Heart left ventricle (tissue), 13 donors: ENCODE measurements at regions not wholly inside any gene's neighbourhood (a gene's known extent, or its start where the extent isn't known, plus 50 kb on each side); places are given as distances from the start of the nearest gene placed in this dataset.

ENCODE experiments used
- POLR2A ChIP-seq, 2 donors: fragments of 450-650 bp; IDR thresholded peaks; one replicate each; pipeline ENCODE4 v1.6.1; 2017; ENCODE audit warnings: antibody characterized with exemption in 2 of 2, mild to moderate bottlenecking in 2 of 2, moderate library complexity in 2 of 2
- TF ChIP-seq, protein P1 (sequence below), 12 donors: fragments of 200-600 bp; sonication (generic) in 4 of 12; IDR thresholded peaks; one replicate each; pipeline versions ENCODE4 v1.5.0 to v1.8.0; 2018 to 2022; ENCODE audit warnings: antibody characterized with exemption in 12 of 12, mild to moderate bottlenecking in 5 of 12
- donor health status: ischemic (EF 13 %, LVEDD 7.1; RV severe dilation, severe dysfunction).
- donor health status: DM: no; HTN: yes; CAD: no.
- donor health status: DM: no; HTN: no; CAD: no.
- donor health status: ischemic (EF 25% LVEDD 6.9; RV normal size, moderate dysfunction).
- donor health status: ischemic (EF 25% LVEDD 5.7; RV mildly dilated, moderate dysfunction).
- donor health status: ischemic (EF 35%, LVEDD 5.7; RV mildly dilated, moderate dysfunction).
- donor health status: nonischemic (EF 11% LVEDD 7.7; RV severe dilation, severe dysfunction).
- donor health status: DM: yes; HTN: yes; CAD: no.
- donor health status: PGD.
- donor health status: ischemic (EF 29% LVEDD 5.4; RV normal size, mild dysfunction).
- donor health status: nonischemic (EF 23%, LVEDD 6.1; RV moderate dilation, normal function).

DNA sequence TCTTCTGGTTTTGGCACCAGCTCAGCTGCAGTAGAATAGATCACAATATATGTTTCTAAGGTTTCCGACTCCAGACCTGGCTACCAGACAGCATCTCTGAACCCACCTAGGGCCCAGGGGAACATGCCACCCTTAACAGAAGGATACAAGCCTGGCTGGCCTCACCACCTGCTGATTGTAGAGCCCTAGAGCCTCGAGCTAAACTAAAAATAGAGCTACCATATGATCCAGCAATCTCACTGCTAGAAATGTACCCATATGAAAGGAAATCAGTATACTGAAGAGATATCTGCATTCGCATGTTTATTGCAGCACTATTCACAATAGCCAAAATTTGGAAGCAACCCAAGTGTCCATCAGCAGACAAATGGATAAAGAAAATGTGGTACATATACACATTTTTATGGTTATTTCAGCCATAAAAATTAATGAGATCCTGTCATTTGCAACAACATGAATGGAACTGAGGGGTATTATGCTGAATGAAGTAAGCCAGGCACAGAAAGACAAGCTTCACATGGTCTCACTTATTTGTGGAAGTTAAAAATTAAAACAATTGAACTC lies 242.4 kb upstream of the SLC39A10 start:
- TF ChIP-seq, protein P1, sequence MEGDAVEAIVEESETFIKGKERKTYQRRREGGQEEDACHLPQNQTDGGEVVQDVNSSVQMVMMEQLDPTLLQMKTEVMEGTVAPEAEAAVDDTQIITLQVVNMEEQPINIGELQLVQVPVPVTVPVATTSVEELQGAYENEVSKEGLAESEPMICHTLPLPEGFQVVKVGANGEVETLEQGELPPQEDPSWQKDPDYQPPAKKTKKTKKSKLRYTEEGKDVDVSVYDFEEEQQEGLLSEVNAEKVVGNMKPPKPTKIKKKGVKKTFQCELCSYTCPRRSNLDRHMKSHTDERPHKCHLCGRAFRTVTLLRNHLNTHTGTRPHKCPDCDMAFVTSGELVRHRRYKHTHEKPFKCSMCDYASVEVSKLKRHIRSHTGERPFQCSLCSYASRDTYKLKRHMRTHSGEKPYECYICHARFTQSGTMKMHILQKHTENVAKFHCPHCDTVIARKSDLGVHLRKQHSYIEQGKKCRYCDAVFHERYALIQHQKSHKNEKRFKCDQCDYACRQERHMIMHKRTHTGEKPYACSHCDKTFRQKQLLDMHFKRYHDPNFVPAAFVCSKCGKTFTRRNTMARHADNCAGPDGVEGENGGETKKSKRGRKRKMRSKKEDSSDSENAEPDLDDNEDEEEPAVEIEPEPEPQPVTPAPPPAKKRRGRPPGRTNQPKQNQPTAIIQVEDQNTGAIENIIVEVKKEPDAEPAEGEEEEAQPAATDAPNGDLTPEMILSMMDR (IDR thresholded peaks at IDR 0.05): no peak
- TF ChIP-seq POLR2A (IDR thresholded peaks at IDR 0.05): no peak
